Stimulated activated CD8-positive, alpha-beta memory T cell treated with anti-CD3 and anti-CD28 coated beads, Interleukin-15, amount 100 ng/mL, for 4 hours (primary cell): ENCODE measurements at regions not wholly inside any gene's neighbourhood (a gene's known extent, or its start where the extent isn't known, plus 50 kb on each side); places are given as distances from the start of the nearest gene placed in this dataset.
"Not testable (repeated sequence)": the region's sequence is repeated elsewhere in the genome, so short reads cannot be mapped to it uniquely, and the experiment has no call there.

Source experiments
- DNase-seq, 2 donors: peaks; one replicate each; pipeline ENCODE4 v3.0.0-alpha.2; 2020; ENCODE audit warnings: low read depth in 2 of 2

GRCh38 chr12:46519407-46519806, 146.8 kb upstream of the SLC38A2 start:
- no peak for DNase-seq

- DNase-seq: no peak
Observed at GRCh38 chr12:46518729-46519128, 146.2 kb upstream of the SLC38A2 start.

- no peak for DNase-seq
Observed at GRCh38 chr12:46518169-46518568, 145.6 kb upstream of the SLC38A2 start.

GRCh38 chr12:46517579-46517962, 145.0 kb upstream of the SLC38A2 start:
- no peak for DNase-seq

GRCh38 chr12:46516933-46517578, 144.5 kb upstream of the SLC38A2 start:
- no peak for DNase-seq

- DNase-seq: no peak
Observed at GRCh38 chr12:46516238-46516932, 143.8 kb upstream of the SLC38A2 start.

GRCh38 chr12:46515829-46516228, 143.3 kb upstream of the SLC38A2 start:
- DNase-seq: no peak

- no peak for DNase-seq
Observed at GRCh38 chr12:46514886-46515285, 142.3 kb upstream of the SLC38A2 start.

GRCh38 chr12:46510257-46510656, 137.7 kb upstream of the SLC38A2 start:
- not testable (repeated sequence) for DNase-seq

- DNase-seq: no peak
Observed at GRCh38 chr12:46509135-46509534, 136.6 kb upstream of the SLC38A2 start.

- DNase-seq: no peak
Observed at GRCh38 chr12:46508651-46509050, 136.1 kb upstream of the SLC38A2 start.

GRCh38 chr12:46507766-46508165, 135.2 kb upstream of the SLC38A2 start:
- no peak for DNase-seq

GRCh38 chr12:46506961-46507360, 134.4 kb upstream of the SLC38A2 start:
- no peak for DNase-seq

- DNase-seq: no peak
Observed at GRCh38 chr12:46506198-46506597, 133.6 kb upstream of the SLC38A2 start.

- no peak for DNase-seq
Observed at GRCh38 chr12:46504494-46504893, 131.9 kb upstream of the SLC38A2 start.

- no peak for DNase-seq
Observed at GRCh38 chr12:46503637-46504175, 131.1 kb upstream of the SLC38A2 start.

GRCh38 chr12:46500673-46501072, 128.1 kb upstream of the SLC38A2 start:
- DNase-seq: no peak

GRCh38 chr12:46499901-46500300, 127.3 kb upstream of the SLC38A2 start:
- DNase-seq: no peak

- DNase-seq: no peak
Observed at GRCh38 chr12:46499226-46499625, 126.7 kb upstream of the SLC38A2 start.

- no peak for DNase-seq
Observed at GRCh38 chr12:46497739-46498138, 125.2 kb upstream of the SLC38A2 start.

GRCh38 chr12:46494424-46494823, 121.9 kb upstream of the SLC38A2 start:
- DNase-seq: no peak

GRCh38 chr12:46493834-46494181, 121.2 kb upstream of the SLC38A2 start:
- DNase-seq: no peak

- DNase-seq: no peak
Observed at GRCh38 chr12:46493150-46493833, 120.7 kb upstream of the SLC38A2 start.
